ENCODE measurements at regions not wholly inside any gene's neighbourhood (a gene's known extent, or its start where the extent isn't known, plus 50 kb on each side); places are given as distances from the start of the nearest gene placed in this dataset.
"Not testable (repeated sequence)": the region's sequence is repeated elsewhere in the genome, so short reads cannot be mapped to it uniquely, and the experiment has no call there.

DNA sequence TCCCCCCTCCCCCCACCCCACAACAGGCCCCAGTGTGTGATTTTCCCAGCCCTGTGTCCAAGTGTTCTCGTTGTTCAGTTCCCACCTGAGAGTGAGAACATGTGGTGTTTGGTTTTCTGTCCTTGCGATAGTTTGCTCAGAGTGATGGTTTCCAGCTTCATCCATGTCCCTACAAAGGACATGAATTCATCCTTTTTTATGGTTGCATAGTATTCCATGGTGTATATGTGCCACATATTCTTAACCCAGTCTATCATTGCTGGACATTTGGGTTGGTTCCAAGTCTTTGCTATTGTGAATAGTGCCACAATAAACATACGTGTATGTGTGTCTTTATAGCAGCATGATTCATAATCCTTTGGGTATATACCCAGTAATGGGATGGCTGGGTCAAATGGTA is 81.1 kb upstream of the ALX4 start:
- TF ChIP-seq, protein P1, sequence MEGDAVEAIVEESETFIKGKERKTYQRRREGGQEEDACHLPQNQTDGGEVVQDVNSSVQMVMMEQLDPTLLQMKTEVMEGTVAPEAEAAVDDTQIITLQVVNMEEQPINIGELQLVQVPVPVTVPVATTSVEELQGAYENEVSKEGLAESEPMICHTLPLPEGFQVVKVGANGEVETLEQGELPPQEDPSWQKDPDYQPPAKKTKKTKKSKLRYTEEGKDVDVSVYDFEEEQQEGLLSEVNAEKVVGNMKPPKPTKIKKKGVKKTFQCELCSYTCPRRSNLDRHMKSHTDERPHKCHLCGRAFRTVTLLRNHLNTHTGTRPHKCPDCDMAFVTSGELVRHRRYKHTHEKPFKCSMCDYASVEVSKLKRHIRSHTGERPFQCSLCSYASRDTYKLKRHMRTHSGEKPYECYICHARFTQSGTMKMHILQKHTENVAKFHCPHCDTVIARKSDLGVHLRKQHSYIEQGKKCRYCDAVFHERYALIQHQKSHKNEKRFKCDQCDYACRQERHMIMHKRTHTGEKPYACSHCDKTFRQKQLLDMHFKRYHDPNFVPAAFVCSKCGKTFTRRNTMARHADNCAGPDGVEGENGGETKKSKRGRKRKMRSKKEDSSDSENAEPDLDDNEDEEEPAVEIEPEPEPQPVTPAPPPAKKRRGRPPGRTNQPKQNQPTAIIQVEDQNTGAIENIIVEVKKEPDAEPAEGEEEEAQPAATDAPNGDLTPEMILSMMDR (IDR thresholded peaks at IDR 0.05; ENCODE audit: low read depth, low read length, poor library complexity, severe bottlenecking), result not testable (repeated sequence)
- TF ChIP-seq EZH2phosphoT487 (IDR thresholded peaks at IDR 0.05; ENCODE audit: borderline replicate concordance, low read length), result not testable (repeated sequence)
